ENCODE measurements at regions not wholly inside any gene's neighbourhood (a gene's known extent, or its start where the extent isn't known, plus 50 kb on each side); places are given as distances from the start of the nearest gene placed in this dataset.

DNA sequence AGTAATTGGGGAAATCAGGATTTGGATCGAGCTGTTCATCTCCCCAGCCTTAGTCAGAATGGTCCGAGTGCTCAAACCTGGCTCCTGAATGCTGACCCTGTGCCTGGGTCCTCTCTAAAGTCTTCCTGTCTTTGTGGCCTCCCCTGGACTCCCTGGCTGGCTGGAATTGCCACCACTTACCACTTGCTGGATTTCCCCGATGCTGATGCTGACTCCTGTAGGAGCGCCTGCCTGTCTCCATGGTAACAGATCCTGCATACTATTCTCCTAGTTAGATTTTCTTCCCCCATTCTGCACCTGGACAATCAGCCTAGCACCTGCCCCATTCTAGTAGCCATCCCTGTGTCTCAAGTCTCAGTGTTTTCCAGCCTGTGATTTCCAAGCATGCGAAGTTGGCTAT, 382.2 kb upstream of the ESRRG start:
- TF ChIP-seq CTCF (IDR thresholded peaks at IDR 0.05) (no peak), POLR2A (IDR thresholded peaks at IDR 0.05) (no peak)

Data from adrenal gland (tissue), 5 donors.